ENCODE measurements at regions not wholly inside any gene's neighbourhood (a gene's known extent, or its start where the extent isn't known, plus 50 kb on each side); places are given as distances from the start of the nearest gene placed in this dataset.
A peak's percentile ranks its signal among the peaks of the same experiment; 100 is the strongest.

- TF ChIP-seq TAF1 (IDR thresholded peaks at IDR 0.05; ENCODE audit: borderline replicate concordance, insufficient read depth, low read length): no peak
- TF ChIP-seq POLR2AphosphoS5 (IDR thresholded peaks at IDR 0.05; ENCODE audit: low read depth, low read length): no peak
- no peak for TF ChIP-seq FOXP2 (optimal IDR thresholded peaks at IDR 0.05; ENCODE audit: borderline replicate concordance, extremely low read depth, extremely low read length, insufficient read depth)
- no peak for TF ChIP-seq REST (IDR thresholded peaks at IDR 0.05; ENCODE audit: insufficient read depth in 1 of 2, low read depth in 2 of 2, low read length in 2 of 2)
- TF ChIP-seq SIN3A (IDR thresholded peaks at IDR 0.05; ENCODE audit: borderline replicate concordance, insufficient read depth, low read length): no peak
Observed at GRCh38 chr7:46572691-46573090, 651.6 kb upstream of the IGFBP3 start.

DNA sequence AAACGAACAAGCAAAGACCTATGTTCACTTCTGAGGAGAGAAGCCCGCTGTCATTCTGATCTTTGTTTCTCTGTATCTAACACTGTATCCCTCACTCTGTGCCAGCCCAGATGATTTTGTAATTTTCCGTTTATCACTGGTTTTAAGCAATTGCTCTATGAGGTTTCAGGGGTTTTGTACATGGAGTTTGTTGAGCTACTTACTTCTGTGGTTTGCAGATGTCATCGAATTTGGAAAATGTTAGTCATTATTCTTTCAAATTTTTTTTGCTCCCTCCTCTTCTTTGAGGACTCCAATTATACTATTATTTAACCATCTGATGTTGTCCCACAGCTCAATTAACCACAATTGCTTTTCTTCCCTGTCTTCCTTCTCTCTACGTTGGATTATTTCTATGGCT is 650.9 kb upstream of the IGFBP3 start:
- no peak for TF ChIP-seq TAF1 (IDR thresholded peaks at IDR 0.05; ENCODE audit: borderline replicate concordance, insufficient read depth, low read length)
- no peak for TF ChIP-seq REST (IDR thresholded peaks at IDR 0.05; ENCODE audit: insufficient read depth in 1 of 2, low read depth in 2 of 2, low read length in 2 of 2)
- TF ChIP-seq POLR2AphosphoS5 (IDR thresholded peaks at IDR 0.05; ENCODE audit: low read depth, low read length): no peak
- no peak for TF ChIP-seq SIN3A (IDR thresholded peaks at IDR 0.05; ENCODE audit: borderline replicate concordance, insufficient read depth, low read length)

DNA sequence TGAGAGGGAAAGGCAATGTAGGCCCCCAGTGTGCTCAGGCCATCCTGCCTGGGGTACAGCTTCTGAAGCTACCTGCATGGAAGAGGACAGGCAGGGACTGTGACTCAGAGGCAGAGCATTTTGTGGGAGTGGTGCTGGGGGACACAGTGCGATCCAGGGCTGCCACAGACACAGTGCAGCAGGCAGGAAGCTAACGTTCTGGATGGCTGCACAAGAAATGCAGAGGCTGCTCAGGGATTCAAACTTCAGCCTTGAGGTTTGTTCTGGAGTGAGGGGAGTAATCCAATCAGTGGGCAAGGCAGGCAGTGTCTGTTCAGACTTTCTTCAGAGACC is 648.0 kb upstream of the IGFBP3 start:
- TF ChIP-seq SIN3A (IDR thresholded peaks at IDR 0.05; ENCODE audit: borderline replicate concordance, insufficient read depth, low read length) (no peak), TAF1 (IDR thresholded peaks at IDR 0.05; ENCODE audit: borderline replicate concordance, insufficient read depth, low read length) (no peak), FOXP2 (optimal IDR thresholded peaks at IDR 0.05; ENCODE audit: borderline replicate concordance, extremely low read depth, extremely low read length, insufficient read depth) (peak; percentile 81), REST (IDR thresholded peaks at IDR 0.05; ENCODE audit: insufficient read depth in 1 of 2, low read depth in 2 of 2, low read length in 2 of 2) (0 out of 4 replicates have a peak, but pooled peaks of 1 of the 2 experiments have one; percentile 31), POLR2AphosphoS5 (IDR thresholded peaks at IDR 0.05; ENCODE audit: low read depth, low read length) (no peak)

GRCh38 chr7:46568420-46569132 is 647.5 kb upstream of the IGFBP3 start:
- TF ChIP-seq SIN3A (IDR thresholded peaks at IDR 0.05; ENCODE audit: borderline replicate concordance, insufficient read depth, low read length): no peak
- TF ChIP-seq REST (IDR thresholded peaks at IDR 0.05; ENCODE audit: insufficient read depth in 1 of 2, low read depth in 2 of 2, low read length in 2 of 2): no peak
- TF ChIP-seq TAF1 (IDR thresholded peaks at IDR 0.05; ENCODE audit: borderline replicate concordance, insufficient read depth, low read length): no peak
- no peak for TF ChIP-seq FOXP2 (optimal IDR thresholded peaks at IDR 0.05; ENCODE audit: borderline replicate concordance, extremely low read depth, extremely low read length, insufficient read depth)
- TF ChIP-seq POLR2AphosphoS5 (IDR thresholded peaks at IDR 0.05; ENCODE audit: low read depth, low read length): no peak
